ENCODE measurements at regions not wholly inside any gene's neighbourhood (a gene's known extent, or its start where the extent isn't known, plus 50 kb on each side); places are given as distances from the start of the nearest gene placed in this dataset.

DNA sequence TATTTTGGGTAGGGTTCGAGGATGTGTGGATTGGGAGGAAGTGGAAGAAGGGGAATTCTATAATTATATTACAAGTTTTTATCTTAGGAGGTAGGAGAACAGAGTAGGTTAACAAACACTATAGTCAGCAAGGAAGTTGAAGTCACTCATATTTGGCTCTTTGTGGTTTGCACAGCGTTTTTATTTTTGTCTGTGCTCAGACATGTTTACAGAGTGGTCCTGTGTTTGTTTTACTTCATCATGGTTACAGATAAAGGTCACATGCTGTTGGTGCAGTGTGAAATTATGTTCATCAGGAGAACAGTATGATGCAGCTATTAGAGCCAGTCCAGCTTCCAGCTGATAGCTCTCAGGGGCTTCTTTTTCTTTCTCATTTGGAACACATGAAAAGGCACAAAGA is 299.9 kb upstream of the SFRP2 start:
- DNase-seq (ENCODE audit: low spot score) = no peak

DNA sequence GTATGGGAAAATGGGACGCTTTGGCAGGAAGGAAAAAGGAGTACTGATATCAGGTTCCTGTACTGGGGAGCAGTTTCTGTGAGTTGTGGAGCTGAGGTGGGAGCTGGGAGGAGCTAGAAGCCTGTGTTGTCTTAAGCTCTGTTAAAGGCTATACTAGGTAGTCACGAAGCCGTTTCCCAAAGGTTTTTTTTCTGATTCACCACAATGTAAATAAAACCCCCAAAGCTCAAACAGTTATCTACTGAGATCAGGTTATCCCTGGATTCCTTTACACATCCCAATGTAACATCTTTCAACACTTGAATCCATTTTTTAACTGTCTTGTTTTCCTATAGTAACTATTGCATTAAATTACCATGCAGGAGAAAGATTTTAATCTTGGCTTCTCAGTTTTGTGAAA is 297.4 kb upstream of the SFRP2 start:
- DNase-seq (ENCODE audit: low spot score) = no peak

DNA sequence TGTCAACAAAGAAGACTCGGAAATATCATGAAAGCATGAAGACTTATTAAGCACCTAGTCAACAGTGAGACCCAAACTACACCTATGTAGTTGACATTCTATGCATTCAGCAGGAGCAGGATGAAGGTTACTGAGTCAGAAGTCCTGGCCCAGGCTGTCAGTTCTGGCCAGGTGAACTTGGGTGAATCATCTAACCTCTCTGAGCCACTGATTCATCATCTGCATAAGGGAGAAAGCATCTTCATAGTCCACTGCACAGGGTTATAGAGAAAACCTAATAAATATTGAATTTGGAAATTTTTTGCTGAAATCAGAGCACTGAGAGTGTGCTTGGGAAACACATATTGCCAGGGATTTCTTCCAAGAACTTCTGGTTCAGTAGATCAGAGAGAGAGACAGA is 296.0 kb upstream of the SFRP2 start:
- no peak for DNase-seq (ENCODE audit: low spot score)

DNA sequence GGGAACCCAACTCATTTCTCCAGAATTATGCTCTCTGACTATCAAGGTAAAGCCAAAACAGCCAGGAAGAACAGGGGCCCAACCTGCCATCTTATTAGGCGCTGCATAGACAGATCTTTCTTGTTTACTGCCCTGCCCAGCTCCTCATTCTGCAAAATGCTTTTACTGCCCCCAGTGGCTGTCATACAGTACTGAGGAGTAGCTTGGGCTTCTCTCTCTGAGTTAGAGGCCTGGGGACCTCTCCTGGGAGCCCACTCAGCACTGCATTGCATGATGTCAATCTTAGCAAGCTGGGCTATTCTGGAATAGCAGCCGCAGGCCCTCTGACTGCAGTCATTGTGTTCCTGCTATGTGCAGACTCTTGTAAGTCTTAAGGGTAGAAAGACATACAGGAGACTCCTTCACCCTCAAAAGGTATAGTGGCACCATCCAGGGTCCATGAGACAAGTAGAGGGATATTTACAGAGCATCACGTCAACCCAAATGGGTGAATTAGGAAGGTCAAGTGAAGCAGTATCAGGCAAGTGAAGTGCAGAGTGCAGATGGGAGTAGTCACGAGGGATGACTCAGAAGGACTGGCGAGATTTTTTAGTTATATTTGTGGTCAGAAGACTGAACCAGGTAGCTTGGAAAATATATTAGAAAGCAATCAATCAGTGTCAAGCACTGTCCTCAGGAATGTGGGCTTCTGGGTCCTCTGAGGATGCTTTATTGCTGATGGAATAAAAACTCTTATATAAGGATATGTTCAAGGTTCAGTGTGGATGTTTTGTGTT is 294.1 kb upstream of the SFRP2 start:
- DNase-seq (ENCODE audit: low spot score) = no peak

DNA sequence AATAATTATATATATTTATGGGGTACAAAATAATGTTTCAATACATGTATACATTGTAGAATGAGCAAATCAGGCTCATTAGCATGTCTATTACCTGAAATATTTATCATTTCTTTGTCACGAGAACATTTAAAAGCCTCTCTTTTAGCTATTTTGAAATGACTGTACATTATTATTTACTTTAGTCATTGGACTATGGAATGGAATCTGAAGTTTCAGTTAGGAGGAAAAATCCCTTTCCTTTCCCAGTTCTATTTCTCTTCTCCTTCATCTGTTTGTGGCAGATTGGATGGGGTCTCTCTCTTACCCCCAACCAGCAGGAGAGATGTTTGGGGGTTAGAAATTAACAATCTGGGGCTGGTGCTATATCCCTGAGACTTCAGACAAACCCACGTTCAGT is 292.5 kb upstream of the SFRP2 start:
- DNase-seq (ENCODE audit: low spot score) = no peak

DNA sequence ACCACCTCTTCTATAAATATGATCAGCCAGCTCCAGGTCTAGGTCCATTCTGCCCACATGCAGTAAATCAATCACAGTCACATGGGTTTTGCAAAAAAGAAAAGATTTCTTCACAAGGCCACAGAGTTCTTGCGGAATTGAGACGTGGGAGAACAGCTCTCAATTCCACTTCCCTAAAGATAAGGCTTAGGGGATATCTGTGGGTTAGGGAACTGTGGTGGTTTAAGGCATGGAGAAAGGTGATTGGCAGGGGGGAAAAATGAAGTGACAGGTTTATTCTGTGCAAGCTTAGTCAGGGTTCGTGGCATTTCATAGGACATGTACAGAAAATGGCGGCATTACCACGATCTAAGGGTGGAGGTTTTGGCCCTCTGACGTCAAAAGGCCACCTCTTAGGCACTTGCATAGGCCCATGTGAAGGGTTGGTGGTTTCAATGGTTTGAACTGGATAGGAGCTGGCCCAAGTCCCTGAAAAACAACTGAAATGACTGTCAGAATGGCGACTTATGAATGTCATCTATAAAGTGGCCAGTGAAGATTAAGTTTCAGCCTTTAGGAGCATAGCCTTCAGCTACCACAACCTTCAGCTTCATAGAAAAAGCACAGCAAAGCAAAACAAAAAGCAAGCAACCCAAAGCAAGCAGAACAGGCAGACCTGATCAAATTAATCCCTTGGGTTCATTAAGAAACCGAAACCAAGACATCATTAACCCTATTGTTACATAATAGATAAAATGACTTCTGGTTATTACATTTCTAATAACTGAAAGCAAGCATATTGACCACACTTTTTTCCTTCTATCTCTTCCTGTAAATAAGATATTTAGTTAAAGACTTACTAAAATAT is 289.8 kb upstream of the SFRP2 start:
- DNase-seq (ENCODE audit: low spot score) = no peak

DNA sequence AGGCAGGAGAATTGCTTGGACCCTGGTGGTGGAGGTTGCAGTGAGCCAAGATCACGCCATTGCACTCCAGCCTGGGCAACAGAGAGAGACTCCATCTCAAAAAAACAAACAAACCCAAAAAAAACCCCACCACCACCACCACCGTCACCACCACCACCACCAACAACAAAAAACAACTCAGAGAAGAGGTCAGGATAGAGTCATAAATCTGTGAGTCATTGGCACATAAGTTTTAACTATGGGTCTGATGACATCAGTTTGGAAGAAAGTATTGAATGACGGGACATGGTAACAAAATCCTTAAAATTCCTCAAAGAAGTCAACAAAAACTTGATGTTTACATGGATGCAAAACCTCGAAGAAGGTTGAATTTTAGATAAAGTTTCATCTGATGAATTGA is 288.0 kb upstream of the SFRP2 start:
- peak; percentile 18 for DNase-seq (ENCODE audit: low spot score)

DNA sequence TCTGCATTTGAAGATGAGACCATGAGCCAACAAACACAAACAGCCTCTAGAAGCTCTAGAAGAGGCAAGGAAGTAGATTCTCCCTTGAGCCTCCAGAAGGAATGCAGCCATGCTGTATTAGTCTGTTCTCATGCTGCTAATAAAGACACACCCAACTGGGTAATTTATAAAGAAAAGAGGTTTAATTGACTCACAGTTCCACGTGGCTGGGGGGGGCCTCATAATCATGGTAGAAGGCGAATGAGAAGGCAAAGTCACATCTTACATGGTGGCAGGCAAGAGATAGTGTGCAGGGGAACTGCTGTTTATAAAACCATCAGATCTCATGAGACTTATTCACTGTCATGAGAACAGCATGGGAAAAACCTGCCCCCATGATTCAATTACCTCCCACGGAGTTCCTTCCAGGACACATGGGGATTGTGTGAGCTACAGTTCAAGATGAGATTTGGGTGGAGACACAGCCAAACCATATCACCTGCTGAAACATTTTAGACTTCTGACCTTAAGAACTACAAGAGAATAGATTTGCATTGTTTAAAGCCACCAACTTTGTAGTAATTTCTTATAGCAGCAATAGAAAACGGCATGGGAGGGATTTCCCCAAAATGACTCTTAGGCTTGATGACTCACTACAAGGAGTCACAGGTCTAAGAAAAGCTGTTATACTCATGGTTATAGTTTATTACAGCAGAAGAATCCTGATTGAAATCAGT is 284.4 kb upstream of the SFRP2 start:
- DNase-seq (ENCODE audit: low spot score) = peak; percentile 76

DNA sequence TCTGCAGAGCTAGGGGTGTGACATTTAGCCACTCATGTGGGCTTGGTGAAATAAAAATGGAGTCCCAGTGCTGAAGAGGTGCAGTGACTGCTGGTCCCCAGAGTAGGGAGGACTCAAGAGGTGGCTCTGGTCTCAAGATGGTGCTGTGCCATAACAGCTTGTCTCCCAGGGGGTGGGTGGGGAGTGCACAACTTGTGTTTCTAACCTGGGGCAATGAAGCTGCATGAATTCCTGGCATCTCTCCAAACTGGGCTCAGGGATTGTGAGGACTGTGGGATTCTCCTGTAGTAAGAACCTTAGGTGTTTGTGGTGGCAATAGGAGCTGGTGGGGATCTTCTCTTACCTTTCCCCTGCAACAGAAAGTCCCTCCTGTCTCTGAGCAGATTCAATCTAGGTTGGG is 278.9 kb upstream of the SFRP2 start:
- no peak for DNase-seq (ENCODE audit: low spot score)

DNA sequence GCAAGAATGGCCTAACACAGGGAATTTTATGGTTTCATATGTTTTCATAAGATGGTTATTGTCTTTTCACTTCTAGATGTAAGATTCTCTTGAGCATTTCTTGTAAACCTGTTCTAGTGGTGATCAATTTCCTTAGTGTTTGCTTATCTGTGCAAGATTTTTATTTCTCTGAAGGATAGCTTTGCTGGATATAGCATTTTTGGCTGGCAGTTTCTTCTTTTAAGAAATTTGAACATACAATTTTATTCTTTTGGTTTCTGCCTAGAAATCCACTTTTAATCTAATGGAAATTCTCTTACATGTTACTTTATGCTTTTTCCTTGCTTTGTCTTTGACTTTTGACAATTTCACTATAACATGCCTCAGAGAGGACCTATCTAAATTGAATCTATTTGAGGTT is 276.5 kb upstream of the SFRP2 start:
- DNase-seq (ENCODE audit: low spot score) = no peak

DNA sequence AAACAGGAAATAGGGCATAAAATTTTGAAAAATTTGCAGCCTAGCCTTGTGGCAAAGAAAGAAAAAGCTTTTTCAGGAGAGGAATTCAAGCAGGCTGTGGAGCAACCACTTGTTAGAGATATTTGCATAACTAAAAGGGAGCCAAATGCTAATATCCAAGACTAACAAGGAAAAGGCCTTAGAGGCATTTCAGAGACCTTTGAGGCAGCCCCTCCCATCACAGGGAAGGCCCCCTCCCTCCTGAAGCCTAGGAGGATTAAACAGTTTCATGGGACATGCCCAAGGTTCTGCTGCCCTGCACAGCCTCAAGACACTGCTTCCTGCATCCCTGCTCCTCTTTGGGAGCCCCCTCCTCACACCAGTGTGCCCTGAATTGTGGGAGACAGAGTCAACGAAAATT is 275.4 kb upstream of the SFRP2 start:
- no peak for DNase-seq (ENCODE audit: low spot score)

DNA sequence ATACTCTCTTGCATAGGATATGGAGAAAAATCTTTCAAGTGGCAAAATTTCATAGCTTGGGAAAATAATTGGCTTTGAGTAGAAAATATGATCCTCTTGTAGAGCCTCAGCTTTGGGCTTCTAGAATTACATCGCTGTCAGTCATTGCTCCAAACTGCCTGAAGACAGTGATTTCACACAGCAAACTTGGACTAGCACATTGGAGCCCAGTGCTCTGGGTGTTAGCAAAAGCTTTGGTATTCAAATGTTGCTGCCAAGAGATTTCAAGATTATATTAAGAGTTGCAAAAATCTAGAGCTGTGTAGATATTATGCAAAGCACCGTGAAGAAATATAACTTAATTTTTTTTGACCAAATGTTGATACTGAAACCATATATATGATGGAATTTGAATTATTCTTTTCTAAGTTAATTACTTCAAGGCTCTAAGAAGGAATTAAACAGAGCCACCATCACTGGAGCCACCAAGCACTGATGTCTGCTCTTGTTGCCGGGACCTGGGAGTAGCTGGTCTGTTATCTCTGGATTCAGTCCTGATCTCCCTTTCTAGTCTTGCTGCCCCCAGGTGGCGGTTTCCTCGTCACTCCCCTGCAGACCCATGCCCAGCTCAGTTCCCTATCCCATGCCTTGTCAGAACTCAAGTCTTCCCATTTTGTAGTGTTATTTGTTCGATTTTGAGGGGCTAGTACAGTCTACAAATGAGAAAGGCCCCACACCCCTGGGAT is 260.7 kb upstream of the SFRP2 start:
- peak; percentile 85 for DNase-seq (ENCODE audit: low spot score)

DNA sequence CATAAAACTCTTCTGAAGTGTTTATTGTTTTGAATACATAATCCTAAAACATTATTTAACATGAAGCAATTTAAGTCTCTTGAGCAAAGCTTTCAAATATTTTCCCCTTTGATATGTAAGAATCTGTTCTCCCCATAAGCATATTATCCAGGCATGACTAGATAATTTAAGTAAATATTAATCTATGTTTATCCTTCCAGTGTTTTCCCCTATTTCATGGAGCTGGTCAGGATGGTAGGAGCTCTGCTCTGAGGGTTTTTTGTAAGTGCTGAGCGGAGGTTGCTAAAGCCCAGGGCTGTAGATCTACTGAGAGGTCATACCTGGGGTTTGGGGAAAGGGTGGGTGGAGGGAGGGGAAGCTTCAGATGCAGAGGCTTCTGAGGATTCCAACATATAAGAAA is 258.9 kb upstream of the SFRP2 start:
- DNase-seq (ENCODE audit: low spot score) = no peak

DNA sequence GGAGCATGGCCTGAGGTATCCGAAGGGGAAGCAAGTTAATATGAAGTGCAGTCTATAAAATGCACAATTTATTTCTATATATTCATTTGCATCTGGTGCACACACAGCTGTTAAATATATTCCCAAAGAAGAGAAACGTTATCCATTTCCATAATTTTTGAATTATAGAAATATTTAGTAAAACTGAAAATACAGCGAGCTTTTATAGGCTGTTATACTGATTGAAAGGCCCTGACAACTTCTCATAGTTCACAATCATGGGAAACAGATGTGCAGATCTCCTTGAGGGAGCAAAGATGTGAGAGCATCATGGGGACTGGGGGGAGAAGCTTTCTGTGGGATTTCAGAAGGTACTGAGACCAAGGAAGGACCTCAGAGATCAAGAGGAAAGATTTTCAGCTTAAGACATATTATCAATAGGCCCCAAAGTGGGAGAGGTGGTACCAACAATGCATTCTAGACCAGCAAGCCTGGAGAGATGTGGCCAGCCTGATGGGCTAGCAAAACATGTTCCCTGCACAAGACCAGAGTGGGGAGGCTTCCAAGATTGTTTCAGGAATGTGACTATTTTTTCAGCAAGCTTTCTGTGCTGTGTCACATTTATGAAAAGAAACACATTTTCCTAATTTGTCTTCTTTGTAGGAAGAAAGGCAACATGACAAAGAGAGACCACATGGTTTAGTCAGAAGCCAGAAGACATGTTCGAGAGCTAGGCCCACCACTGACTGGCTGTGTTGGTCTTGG is 256.0 kb upstream of the SFRP2 start:
- DNase-seq (ENCODE audit: low spot score) = peak; percentile 68

DNA sequence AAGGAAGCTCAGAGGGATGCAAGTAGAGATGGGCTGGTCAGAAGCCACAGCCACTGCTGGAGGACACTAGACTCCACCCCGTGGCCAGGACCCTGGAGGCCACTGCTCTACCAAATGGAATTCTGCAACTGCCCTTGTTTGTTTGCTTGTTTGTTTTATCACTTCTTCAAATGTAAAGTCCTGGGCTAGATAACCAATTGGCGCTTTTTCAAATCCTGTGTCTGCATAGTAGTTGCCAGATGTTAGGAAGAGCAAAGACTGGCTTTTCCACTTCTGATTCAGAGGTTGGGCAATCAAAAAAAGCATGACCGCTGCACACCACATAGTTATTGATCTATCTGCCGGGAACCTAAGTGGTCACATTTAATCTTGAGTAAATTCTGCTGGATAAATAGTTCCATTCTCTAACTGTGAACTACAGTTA is 255.2 kb upstream of the SFRP2 start:
- DNase-seq (ENCODE audit: low spot score) = peak; percentile 66

DNA sequence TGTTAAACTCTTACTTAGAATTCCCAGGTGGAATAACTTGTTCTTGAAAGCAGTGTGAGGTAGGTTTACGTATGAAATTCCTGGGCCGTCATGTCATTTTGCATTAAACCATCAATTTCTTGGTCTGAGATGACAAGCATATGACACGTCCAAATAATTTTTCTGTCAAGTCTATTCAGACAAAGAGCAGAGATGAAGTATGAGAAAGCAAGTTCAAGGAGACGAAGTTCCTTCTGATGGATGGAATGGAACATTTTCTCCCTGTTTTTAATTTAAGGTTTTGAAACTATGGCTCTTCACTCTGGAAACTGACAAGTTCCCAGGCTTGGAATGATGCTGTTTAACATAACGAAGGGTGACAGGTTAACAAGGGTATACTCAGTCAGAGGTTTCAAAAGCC is 252.8 kb upstream of the SFRP2 start:
- DNase-seq (ENCODE audit: low spot score) = no peak

DNA sequence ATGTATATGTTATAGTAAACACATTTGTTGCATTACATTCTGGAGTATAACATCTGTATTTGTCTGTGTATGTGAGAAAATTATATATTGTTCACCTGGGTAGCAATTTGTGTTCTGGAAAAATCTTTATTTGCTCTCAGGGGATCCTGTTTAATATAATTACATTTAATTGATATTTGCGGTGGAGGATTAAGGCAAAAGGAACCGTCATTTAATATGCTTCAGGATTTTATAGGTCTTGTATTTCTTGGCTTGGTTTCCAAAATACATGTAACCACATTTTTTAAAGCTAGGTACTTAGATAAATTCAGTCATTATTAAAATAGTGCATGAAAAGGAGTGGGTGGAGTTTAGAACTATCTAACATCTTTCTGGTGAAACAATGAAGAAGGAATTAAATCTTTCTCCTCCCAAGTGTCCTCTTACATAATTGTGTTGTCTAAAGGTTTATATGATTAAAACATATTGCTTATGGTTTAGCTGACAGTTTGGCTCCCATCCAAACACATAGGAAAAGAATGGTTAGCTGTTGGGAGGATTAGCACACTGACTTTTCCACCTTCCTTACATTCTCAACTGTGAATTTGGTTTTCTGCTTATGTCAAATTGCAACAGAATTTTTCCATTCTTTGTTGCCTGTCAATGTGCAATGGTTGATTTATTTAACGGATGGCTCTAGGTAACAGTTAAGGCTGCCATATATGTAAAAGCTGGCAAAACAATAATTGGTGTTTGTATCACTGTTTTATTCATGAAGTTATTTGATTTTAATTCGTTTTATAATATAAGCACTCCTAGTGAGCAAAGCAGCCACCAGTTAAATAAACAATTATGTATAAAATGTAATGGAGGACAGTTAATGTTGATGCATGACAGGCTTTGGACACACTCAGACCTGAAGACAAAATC is 250.8 kb upstream of the SFRP2 start:
- no peak for DNase-seq (ENCODE audit: low spot score)

DNA sequence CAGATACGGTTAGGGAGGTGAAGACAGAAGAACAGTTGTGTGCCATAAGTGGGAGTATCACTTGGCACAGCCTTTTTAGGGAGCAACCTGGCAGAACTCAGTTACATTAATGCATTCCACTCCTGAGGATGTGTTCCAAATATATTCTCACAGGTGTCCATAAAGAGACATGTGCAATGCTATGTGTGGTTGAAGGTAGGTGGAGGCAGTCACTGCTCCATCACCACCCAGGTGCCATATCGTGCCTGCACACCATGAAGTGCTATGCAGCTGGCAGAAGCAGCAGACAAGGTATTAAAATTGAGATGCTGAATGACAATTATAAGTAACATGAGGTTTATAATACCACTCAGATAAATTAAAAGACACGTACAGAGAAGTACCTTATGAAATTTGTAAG is 248.0 kb upstream of the SFRP2 start:
- no peak for DNase-seq (ENCODE audit: low spot score)

DNA sequence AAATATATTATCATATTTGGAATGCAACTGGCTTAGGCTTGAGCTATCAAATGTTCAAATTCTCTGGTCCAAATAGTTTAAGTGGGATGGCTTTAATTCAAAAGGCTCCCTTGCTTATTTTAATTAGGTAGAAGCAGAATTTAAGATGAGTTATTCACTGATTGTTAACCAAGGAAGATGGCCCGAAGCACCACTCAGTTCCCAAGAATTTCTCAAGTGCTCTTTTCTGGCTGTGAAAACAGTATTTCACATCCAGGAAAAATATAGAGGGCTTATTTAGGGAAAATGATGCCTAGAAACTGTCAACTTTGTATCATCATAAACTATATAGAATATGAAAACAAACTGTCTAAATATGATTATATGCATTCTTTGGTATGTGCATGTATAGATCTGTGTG is 246.5 kb upstream of the SFRP2 start:
- no peak for DNase-seq (ENCODE audit: low spot score)

DNA sequence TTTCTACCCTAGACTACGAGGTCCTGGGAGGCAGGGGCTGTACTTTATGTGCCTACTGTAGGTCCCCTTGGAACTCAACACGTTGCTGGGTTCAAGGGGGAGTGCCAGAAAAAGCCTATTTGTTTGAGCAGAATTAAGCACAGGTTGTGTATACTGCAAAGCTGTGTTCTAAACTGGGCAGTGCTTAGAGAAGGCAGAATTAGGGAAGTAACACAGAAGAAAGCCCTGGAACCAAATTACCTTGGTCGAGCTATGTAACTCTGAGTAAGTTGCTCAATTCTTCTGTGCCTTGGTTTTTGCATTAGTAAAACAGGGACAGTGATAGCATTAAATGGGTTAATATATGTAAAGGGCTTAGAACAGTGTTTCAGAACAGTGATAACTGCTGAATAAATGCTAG is 245.0 kb upstream of the SFRP2 start:
- no peak for DNase-seq (ENCODE audit: low spot score)
